ENCODE measurements at regions not wholly inside any gene's neighbourhood (a gene's known extent, or its start where the extent isn't known, plus 50 kb on each side); places are given as distances from the start of the nearest gene placed in this dataset.

- Mint-ChIP-seq H3K36me3 (no peaks in the 10 kb centered on the region), H3K4me1 (ENCODE audit: unreplicated experiment) (peaks cover 29% of the 10 kb centered on the region), H3K4me3 (peak overlapping the region; percentile 74), H3K27me3 (no peaks in the 10 kb centered on the region), H3K27ac (peak overlapping the region; percentile 85), H3K9me3 (peaks cover 8% of the 10 kb centered on the region)
- no peak for TF ChIP-seq CTCF (conservative IDR thresholded peaks at IDR 0.05)
- no peak for DNase-seq (ENCODE audit: extremely low spot score, unreplicated experiment)
Observed at GRCh38 chr15:29438703-29439055, 169.1 kb upstream of the NSMCE3 start.

DNA sequence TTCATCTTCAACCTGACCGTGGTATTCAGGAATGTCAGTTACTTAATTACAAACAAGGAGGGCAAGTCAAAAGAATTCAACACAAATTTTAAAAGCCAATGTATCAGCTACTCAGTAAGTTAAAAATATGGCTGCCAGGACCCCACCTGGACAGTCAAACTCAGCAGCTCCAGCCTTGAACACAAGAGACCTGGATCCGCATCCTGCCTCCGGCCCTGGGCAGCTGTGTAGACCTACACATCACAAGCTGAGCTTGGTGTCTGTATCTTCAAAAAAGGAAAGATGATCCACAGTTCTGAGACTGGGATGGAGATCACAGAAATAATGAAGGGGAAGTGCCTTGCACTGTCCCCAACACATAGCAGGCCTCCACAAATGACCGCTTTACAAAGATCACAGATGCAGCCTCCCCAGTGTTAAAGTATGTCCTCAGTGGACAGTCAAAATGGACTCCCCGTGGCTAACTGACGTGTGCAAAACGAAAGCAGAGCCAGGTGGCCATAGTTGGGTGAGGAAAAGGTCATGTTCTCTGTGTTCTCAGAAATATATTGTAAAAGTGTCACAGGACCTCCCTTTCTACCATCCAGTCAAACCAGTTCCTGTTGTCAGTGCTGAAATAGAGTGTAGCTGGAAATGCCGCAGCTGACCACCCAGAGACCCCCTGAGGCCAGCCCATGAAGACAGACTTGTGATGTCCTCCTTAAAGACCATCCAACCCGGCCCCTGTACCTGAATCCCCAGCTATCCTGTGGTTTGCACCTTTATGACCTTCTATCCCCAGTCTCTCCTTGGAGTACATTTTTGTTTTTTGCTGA lies 168.5 kb upstream of the NSMCE3 start:
- Mint-ChIP-seq H3K9me3 (peaks cover 8% of the 10 kb centered on the region), H3K4me3 (peak overlapping the region; percentile 74), H3K27me3 (no peaks in the 10 kb centered on the region), H3K27ac (peak overlapping the region; percentile 85), H3K36me3 (no peaks in the 10 kb centered on the region), H3K4me1 (ENCODE audit: unreplicated experiment) (peaks cover 31% of the 10 kb centered on the region)
- no peak for TF ChIP-seq CTCF (conservative IDR thresholded peaks at IDR 0.05)
- no peak for DNase-seq (ENCODE audit: extremely low spot score, unreplicated experiment)

GRCh38 chr15:29435811-29436210 lies 166.2 kb upstream of the NSMCE3 start:
- no peaks in the 10 kb centered on the region for H3K36me3 Mint-ChIP-seq
- no peak for TF ChIP-seq CTCF (conservative IDR thresholded peaks at IDR 0.05)
- no peak overlapping the region for H3K4me3 Mint-ChIP-seq
- H3K4me1 Mint-ChIP-seq (ENCODE audit: unreplicated experiment) = peaks cover 31% of the 10 kb centered on the region
- DNase-seq (ENCODE audit: extremely low spot score, unreplicated experiment) = no peak
- no peak overlapping the region for H3K27ac Mint-ChIP-seq
- no peaks in the 10 kb centered on the region for H3K27me3 Mint-ChIP-seq
- peaks cover 8% of the 10 kb centered on the region for H3K9me3 Mint-ChIP-seq

GRCh38 chr15:29434280-29434679 lies 164.7 kb upstream of the NSMCE3 start:
- DNase-seq (ENCODE audit: extremely low spot score, unreplicated experiment) = no peak
- Mint-ChIP-seq H3K36me3 (no peaks in the 10 kb centered on the region), H3K27me3 (peaks cover 3% of the 10 kb centered on the region), H3K4me1 (ENCODE audit: unreplicated experiment) (peaks cover 24% of the 10 kb centered on the region), H3K9me3 (peaks cover 4% of the 10 kb centered on the region), H3K27ac (no peak overlapping the region), H3K4me3 (no peak overlapping the region)
- no peak for TF ChIP-seq CTCF (conservative IDR thresholded peaks at IDR 0.05)

GRCh38 chr15:29433507-29434248 lies 164.1 kb upstream of the NSMCE3 start:
- Mint-ChIP-seq H3K36me3 (no peaks in the 10 kb centered on the region), H3K4me1 (ENCODE audit: unreplicated experiment) (peaks cover 20% of the 10 kb centered on the region), H3K27ac (no peak overlapping the region), H3K27me3 (peaks cover 3% of the 10 kb centered on the region), H3K9me3 (peaks cover 3% of the 10 kb centered on the region), H3K4me3 (no peak overlapping the region)
- TF ChIP-seq CTCF (conservative IDR thresholded peaks at IDR 0.05) = no peak
- no peak for DNase-seq (ENCODE audit: extremely low spot score, unreplicated experiment)

Measured in type B pancreatic cell (in vitro differentiated cells).